ENCODE measurements at regions not wholly inside any gene's neighbourhood (a gene's known extent, or its start where the extent isn't known, plus 50 kb on each side); places are given as distances from the start of the nearest gene placed in this dataset.

DNA sequence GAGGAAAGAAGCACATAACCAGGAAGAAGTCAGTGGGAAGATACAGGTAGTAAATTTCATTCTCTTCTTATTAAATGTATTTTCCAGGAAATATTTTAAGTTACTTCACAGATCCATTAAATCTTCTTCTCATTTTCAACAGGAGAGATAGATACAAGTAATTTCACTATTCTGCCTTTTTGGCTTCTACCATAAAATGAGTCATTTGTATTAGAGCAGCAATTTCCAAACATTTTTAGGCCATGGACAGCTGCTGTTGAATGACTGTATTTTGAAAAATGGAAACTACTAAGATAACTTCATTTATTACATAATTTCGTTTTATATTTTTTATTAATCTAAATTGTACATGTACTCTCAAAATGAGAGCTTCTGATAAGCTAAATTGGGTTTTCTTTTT is 809.6 kb upstream of the API5 start:
- TF ChIP-seq, protein P1, sequence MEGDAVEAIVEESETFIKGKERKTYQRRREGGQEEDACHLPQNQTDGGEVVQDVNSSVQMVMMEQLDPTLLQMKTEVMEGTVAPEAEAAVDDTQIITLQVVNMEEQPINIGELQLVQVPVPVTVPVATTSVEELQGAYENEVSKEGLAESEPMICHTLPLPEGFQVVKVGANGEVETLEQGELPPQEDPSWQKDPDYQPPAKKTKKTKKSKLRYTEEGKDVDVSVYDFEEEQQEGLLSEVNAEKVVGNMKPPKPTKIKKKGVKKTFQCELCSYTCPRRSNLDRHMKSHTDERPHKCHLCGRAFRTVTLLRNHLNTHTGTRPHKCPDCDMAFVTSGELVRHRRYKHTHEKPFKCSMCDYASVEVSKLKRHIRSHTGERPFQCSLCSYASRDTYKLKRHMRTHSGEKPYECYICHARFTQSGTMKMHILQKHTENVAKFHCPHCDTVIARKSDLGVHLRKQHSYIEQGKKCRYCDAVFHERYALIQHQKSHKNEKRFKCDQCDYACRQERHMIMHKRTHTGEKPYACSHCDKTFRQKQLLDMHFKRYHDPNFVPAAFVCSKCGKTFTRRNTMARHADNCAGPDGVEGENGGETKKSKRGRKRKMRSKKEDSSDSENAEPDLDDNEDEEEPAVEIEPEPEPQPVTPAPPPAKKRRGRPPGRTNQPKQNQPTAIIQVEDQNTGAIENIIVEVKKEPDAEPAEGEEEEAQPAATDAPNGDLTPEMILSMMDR (IDR thresholded peaks at IDR 0.05; ENCODE audit: low read length) = no peak
- TF ChIP-seq EZH2phosphoT487 (IDR thresholded peaks at IDR 0.05; ENCODE audit: low read length) = no peak
- TF ChIP-seq EZH2 (optimal IDR thresholded peaks at IDR 0.05; ENCODE audit: low read depth, low read length) = no peak

Data from MM.1S (cell line).